ENCODE measurements at regions not wholly inside any gene's neighbourhood (a gene's known extent, or its start where the extent isn't known, plus 50 kb on each side); places are given as distances from the start of the nearest gene placed in this dataset.
"Not testable (repeated sequence)": the region's sequence is repeated elsewhere in the genome, so short reads cannot be mapped to it uniquely, and the experiment has no call there.

DNA sequence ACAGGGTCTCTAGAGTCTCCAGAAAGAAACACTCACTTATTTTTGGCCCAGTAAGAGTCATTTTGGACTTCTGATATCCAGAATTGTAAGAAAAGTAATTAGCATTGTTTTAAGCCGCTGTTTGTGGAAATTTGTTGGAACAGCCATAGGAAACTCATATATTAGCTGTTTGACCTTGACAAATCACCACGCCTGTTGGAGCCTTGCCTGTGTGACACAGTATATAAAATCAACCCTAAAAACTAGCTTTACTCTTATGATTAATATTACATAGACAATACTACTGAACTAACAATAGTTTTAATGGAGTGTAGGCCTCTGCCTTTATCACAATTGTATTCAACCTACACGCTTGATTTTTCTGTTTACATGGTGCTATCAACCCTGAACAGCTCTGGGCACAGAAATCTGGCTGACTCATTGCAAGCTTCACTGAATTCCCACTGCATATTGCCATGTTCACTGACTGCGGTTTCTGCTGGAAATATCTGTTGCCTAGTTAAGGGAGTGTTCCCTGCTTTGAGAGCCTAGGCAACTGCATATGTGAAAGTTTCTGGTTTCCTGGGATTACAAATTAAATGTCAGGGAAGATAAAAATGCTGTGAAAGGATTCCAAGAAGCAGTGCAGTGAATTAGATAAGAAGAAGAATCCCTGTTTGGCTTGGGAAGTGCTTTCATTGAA lies 419.5 kb upstream of the DEPDC1 start:
- H3K27ac ChIP-seq (ENCODE audit: low read depth in 2 of 2, low read length in 1 of 2), result no peak overlapping the region
- H3K27me3 ChIP-seq (ENCODE audit: control insufficient read depth in 1 of 2, insufficient read depth in 2 of 2, low read length in 2 of 2), result no peaks in the 10 kb centered on the region
- peaks cover 0 to 3% of the 10 kb centered on the region in 2 donors for H3K4me1 ChIP-seq (ENCODE audit: control insufficient read depth in 2 of 2, insufficient read depth in 2 of 2, low read length in 1 of 2)
- H3K36me3 ChIP-seq (ENCODE audit: control insufficient read depth in 2 of 2, insufficient read depth in 2 of 2, low read length in 1 of 2), result no peaks in the 10 kb centered on the region
- no peaks in the 10 kb centered on the region for H3K9me3 ChIP-seq (ENCODE audit: control insufficient read depth in 2 of 2, insufficient read depth in 1 of 2, low read depth in 1 of 2, low read length in 1 of 2)
- no peak overlapping the region for H3K4me3 ChIP-seq (ENCODE audit: low read depth in 1 of 2, low read length in 2 of 2)
- WGBS, 2 donors, result 26 to 28% methylated on average over 4 of the region's 4 CpGs

DNA sequence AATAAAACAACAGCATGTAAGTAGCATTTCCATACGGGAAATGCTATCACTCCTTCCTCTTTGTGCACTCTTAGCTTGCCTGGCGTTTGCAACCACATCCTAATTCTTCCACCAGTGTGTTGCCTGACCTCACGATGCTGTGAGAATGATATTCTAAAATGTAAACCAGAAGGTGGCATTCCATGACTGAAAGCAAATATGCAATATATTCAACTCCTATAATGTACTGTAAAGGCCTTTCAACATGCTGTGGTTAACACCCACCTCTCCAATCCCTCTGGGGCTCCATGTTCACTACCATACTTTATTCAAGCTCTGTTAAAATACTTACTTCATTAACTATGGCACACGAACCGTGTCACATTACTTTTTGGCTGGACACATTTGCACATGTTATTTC lies 420.6 kb upstream of the DEPDC1 start:
- Histone ChIP-seq H3K9me3 (ENCODE audit: control insufficient read depth in 2 of 2, insufficient read depth in 1 of 2, low read depth in 1 of 2, low read length in 1 of 2) (no peaks in the 10 kb centered on the region), H3K27ac (ENCODE audit: low read depth in 2 of 2, low read length in 1 of 2) (no peak overlapping the region), H3K27me3 (ENCODE audit: control insufficient read depth in 1 of 2, insufficient read depth in 2 of 2, low read length in 2 of 2) (no peaks in the 10 kb centered on the region), H3K4me1 (ENCODE audit: control insufficient read depth in 2 of 2, insufficient read depth in 2 of 2, low read length in 1 of 2) (peaks cover 0 to 3% of the 10 kb centered on the region in 2 donors), H3K4me3 (ENCODE audit: low read depth in 1 of 2, low read length in 2 of 2) (no peak overlapping the region), H3K36me3 (ENCODE audit: control insufficient read depth in 2 of 2, insufficient read depth in 2 of 2, low read length in 1 of 2) (no peaks in the 10 kb centered on the region)
- 49 to 50% methylated on average over 5 of the region's 5 CpGs for WGBS, 2 donors

DNA sequence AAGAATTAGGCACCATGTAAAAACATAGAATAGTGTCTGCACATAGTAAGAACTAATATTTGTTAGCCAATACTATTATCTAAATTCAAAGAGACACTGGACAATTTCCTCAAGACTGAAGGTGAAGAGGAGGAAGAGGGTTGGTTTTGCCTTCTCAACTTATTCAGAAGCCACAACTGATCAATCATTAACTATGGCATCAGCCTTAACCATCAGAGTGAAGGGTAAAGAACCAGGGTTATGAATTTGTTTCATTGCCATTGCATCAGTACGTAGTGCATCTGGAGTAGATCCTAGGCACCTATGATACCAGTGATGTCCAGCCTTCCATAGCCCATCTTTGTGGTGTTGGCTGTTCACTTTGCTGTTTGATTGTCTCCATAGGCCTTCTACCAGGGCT lies 421.7 kb upstream of the DEPDC1 start:
- Histone ChIP-seq H3K9me3 (ENCODE audit: control insufficient read depth in 2 of 2, insufficient read depth in 1 of 2, low read depth in 1 of 2, low read length in 1 of 2) (no peaks in the 10 kb centered on the region), H3K4me3 (ENCODE audit: low read depth in 1 of 2, low read length in 2 of 2) (no peak overlapping the region), H3K36me3 (ENCODE audit: control insufficient read depth in 2 of 2, insufficient read depth in 2 of 2, low read length in 1 of 2) (no peaks in the 10 kb centered on the region), H3K27me3 (ENCODE audit: control insufficient read depth in 1 of 2, insufficient read depth in 2 of 2, low read length in 2 of 2) (no peaks in the 10 kb centered on the region), H3K27ac (ENCODE audit: low read depth in 2 of 2, low read length in 1 of 2) (no peak overlapping the region), H3K4me1 (ENCODE audit: control insufficient read depth in 2 of 2, insufficient read depth in 2 of 2, low read length in 1 of 2) (peaks cover 0 to 3% of the 10 kb centered on the region in 2 donors)
- 90 to 100% methylated on average over 1 of the region's 1 CpG for WGBS, 2 donors

DNA sequence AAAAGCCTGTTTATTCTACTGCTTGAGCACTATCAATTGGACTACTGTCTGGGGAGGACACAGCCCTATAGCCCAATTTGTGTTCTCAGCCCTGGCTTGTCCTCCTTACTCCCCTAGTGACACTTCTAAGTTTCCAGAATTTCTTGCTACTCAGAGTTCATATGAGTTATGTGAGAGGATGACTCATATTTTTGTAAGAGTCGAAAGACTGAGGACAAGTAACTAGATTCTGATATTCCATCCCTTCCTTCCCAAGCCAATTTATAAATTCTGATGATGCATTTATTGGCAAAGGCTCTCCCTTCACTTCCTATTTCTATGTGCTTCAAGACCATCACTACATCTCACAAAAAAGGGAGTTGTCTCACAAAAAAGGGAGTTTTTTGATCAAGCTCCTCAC lies 422.2 kb upstream of the DEPDC1 start:
- Histone ChIP-seq H3K4me3 (ENCODE audit: low read depth in 1 of 2, low read length in 2 of 2) (no peak overlapping the region), H3K36me3 (ENCODE audit: control insufficient read depth in 2 of 2, insufficient read depth in 2 of 2, low read length in 1 of 2) (no peaks in the 10 kb centered on the region), H3K27me3 (ENCODE audit: control insufficient read depth in 1 of 2, insufficient read depth in 2 of 2, low read length in 2 of 2) (no peaks in the 10 kb centered on the region), H3K9me3 (ENCODE audit: control insufficient read depth in 2 of 2, insufficient read depth in 1 of 2, low read depth in 1 of 2, low read length in 1 of 2) (no peaks in the 10 kb centered on the region), H3K4me1 (ENCODE audit: control insufficient read depth in 2 of 2, insufficient read depth in 2 of 2, low read length in 1 of 2) (peaks cover 0 to 3% of the 10 kb centered on the region in 2 donors), H3K27ac (ENCODE audit: low read depth in 2 of 2, low read length in 1 of 2) (no peak overlapping the region)
- WGBS, 2 donors, result 43 to 56% methylated on average over 1 of the region's 1 CpG

DNA sequence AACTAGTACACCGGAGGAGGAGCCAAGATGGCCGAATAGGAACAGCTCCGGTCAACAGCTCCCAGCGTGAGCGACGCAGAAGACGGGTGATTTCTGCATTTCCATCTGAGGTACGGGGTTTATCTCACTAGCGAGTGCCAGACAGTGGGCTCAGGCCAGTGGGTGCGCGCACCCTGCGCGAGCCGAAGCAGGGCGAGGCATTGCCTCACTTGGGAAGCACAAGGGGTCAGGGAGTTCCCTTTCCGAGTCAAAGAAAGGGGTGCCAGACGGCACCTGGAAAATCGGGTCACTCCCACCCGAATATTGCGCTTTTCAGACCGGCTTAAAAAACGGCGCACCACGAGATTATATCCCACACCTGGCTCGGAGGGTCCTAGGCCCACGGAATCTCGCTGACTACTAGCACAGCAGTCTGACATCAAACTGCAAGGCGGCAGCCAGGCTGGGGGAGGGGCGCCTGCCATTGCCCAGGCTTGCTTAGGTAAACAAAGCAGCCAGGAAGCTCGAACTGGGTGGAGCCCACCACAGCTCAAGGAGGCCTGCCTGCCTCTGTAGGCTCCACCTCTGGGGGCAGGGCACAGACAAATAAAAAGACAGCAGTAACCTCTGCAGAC lies 426.7 kb upstream of the DEPDC1 start:
- 91 to 92% methylated on average over 29 to 30 of the region's 30 CpGs for WGBS, 2 donors

DNA sequence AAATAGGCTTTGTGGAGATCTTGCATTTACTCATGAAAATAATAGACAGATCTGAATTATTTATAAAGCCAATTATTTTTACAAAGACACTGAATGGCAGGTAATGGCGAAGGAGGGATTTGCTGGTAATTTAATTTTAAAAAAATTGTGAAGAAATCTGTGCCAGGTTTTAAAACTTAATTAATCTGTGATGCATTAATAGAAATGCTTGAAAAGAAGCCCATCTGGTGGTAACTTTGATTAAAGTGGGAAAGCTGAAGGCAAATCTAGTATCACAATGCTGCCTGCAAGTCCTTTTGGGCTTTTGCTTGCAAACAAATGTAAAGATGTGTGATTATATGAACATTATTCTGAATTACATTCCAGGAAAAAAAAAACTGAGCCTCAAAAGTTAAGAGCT lies 433.2 kb upstream of the DEPDC1 start:
- 81 to 86% methylated on average over 1 of the region's 1 CpG for WGBS, 2 donors

More for the DNA sequence above, 426.7 kb upstream of the DEPDC1 start:
- not testable (repeated sequence) for H3K27me3 ChIP-seq (ENCODE audit: control insufficient read depth in 1 of 2, insufficient read depth in 2 of 2, low read length in 2 of 2); H3K36me3 ChIP-seq (ENCODE audit: control insufficient read depth in 2 of 2, insufficient read depth in 2 of 2, low read length in 1 of 2); H3K4me1 ChIP-seq (ENCODE audit: control insufficient read depth in 2 of 2, insufficient read depth in 2 of 2, low read length in 1 of 2); H3K9me3 ChIP-seq (ENCODE audit: control insufficient read depth in 2 of 2, insufficient read depth in 1 of 2, low read depth in 1 of 2, low read length in 1 of 2); H3K27ac ChIP-seq (ENCODE audit: low read depth in 2 of 2, low read length in 1 of 2); H3K4me3 ChIP-seq (ENCODE audit: low read depth in 1 of 2, low read length in 2 of 2)

DNA sequence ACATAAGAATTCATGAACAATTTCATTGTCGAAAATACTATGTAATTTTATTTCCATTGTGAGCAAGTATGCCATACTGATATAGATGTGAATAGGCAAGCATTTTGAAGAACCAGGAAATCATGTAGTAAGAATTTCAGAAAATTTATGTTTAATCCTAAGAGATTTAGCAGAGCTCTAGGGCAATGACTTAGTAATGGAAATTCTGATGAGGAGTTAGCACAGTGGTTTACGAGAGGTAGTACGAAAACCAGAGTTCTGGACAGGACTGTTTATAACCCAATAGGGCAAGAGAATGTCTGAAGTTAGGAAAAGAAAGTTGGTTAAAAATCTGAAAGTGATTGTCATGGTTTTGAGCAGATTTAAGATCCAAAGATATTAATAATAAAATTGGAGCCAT lies 439.6 kb upstream of the DEPDC1 start:
- WGBS, 2 donors, result 80 to 88% methylated on average over 3 of the region's 3 CpGs
- Histone ChIP-seq H3K27me3 (ENCODE audit: control insufficient read depth in 1 of 2, insufficient read depth in 2 of 2, low read length in 2 of 2) (no peaks in the 10 kb centered on the region), H3K36me3 (ENCODE audit: control insufficient read depth in 2 of 2, insufficient read depth in 2 of 2, low read length in 1 of 2) (no peaks in the 10 kb centered on the region), H3K4me1 (ENCODE audit: control insufficient read depth in 2 of 2, insufficient read depth in 2 of 2, low read length in 1 of 2) (no peaks in the 10 kb centered on the region), H3K27ac (ENCODE audit: low read depth in 2 of 2, low read length in 1 of 2) (no peak overlapping the region), H3K4me3 (ENCODE audit: low read depth in 1 of 2, low read length in 2 of 2) (no peak overlapping the region), H3K9me3 (ENCODE audit: control insufficient read depth in 2 of 2, insufficient read depth in 1 of 2, low read depth in 1 of 2, low read length in 1 of 2) (no peaks in the 10 kb centered on the region)

More for the DNA sequence above, 433.2 kb upstream of the DEPDC1 start:
- Histone ChIP-seq H3K4me3 (ENCODE audit: low read depth in 1 of 2, low read length in 2 of 2) (no peak overlapping the region), H3K27ac (ENCODE audit: low read depth in 2 of 2, low read length in 1 of 2) (no peak overlapping the region), H3K4me1 (ENCODE audit: control insufficient read depth in 2 of 2, insufficient read depth in 2 of 2, low read length in 1 of 2) (no peaks in the 10 kb centered on the region), H3K27me3 (ENCODE audit: control insufficient read depth in 1 of 2, insufficient read depth in 2 of 2, low read length in 2 of 2) (no peaks in the 10 kb centered on the region), H3K36me3 (ENCODE audit: control insufficient read depth in 2 of 2, insufficient read depth in 2 of 2, low read length in 1 of 2) (no peaks in the 10 kb centered on the region), H3K9me3 (ENCODE audit: control insufficient read depth in 2 of 2, insufficient read depth in 1 of 2, low read depth in 1 of 2, low read length in 1 of 2) (no peaks in the 10 kb centered on the region)

DNA sequence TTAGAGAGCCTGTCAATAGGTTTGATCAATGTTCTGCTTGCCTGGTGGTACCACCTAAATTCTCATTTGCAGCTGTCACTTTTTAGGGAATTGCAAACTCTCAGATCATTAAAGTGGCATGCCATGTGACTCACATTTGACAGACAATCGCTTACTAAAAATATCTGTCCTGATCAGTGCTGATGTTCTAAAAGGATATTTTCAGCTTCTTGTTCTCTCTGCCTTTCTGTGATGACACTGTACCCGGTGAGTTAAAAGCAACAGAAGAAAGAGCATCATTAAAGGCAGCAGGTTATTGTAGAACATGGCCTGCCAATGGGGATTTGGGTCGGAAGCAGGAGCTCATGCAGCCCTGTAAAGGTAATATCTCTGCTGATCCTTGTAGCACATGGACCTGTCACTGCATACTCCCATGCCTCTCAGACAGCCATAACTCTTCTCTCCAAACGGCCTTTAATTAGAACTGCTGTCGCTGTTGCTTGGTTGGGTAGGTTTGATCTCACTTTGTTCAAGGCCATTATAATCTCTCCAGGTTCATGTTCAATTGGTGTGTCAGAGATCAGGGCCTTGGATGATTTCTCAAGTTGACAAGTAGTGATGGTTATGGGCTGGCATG lies 441.3 kb upstream of the DEPDC1 start:
- Histone ChIP-seq H3K4me3 (ENCODE audit: low read depth in 1 of 2, low read length in 2 of 2) (no peak overlapping the region), H3K9me3 (ENCODE audit: control insufficient read depth in 2 of 2, insufficient read depth in 1 of 2, low read depth in 1 of 2, low read length in 1 of 2) (no peaks in the 10 kb centered on the region), H3K36me3 (ENCODE audit: control insufficient read depth in 2 of 2, insufficient read depth in 2 of 2, low read length in 1 of 2) (no peaks in the 10 kb centered on the region), H3K4me1 (ENCODE audit: control insufficient read depth in 2 of 2, insufficient read depth in 2 of 2, low read length in 1 of 2) (no peaks in the 10 kb centered on the region), H3K27ac (ENCODE audit: low read depth in 2 of 2, low read length in 1 of 2) (no peak overlapping the region), H3K27me3 (ENCODE audit: control insufficient read depth in 1 of 2, insufficient read depth in 2 of 2, low read length in 2 of 2) (no peaks in the 10 kb centered on the region)
- 86% methylated on average over 5 of the region's 5 CpGs for WGBS, 2 donors

DNA sequence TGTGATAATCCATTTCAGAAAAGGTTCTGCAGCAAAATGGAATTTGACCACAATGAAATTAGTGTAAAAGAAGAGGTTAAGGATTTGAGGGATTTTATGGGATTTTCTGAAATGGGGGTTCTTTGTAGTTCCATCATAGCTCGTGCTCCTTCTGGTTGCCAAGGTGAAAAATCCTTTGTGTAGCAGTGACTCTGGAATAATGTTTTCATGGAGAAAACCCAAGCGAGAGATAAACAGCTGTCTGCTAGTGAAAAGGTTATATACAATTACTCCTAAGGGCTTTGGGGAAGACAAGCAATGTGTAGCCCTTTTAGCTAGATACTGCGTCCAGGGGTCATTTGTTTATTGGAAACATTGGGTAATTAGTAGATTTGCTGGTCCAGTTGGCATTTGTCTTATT lies 453.2 kb upstream of the DEPDC1 start:
- Histone ChIP-seq H3K27me3 (ENCODE audit: control insufficient read depth in 1 of 2, insufficient read depth in 2 of 2, low read length in 2 of 2) (no peaks in the 10 kb centered on the region), H3K9me3 (ENCODE audit: control insufficient read depth in 2 of 2, insufficient read depth in 1 of 2, low read depth in 1 of 2, low read length in 1 of 2) (no peaks in the 10 kb centered on the region), H3K4me3 (ENCODE audit: low read depth in 1 of 2, low read length in 2 of 2) (no peak overlapping the region), H3K27ac (ENCODE audit: low read depth in 2 of 2, low read length in 1 of 2) (no peak overlapping the region), H3K4me1 (ENCODE audit: control insufficient read depth in 2 of 2, insufficient read depth in 2 of 2, low read length in 1 of 2) (no peaks in the 10 kb centered on the region), H3K36me3 (ENCODE audit: control insufficient read depth in 2 of 2, insufficient read depth in 2 of 2, low read length in 1 of 2) (no peaks in the 10 kb centered on the region)
- 68 to 69% methylated on average over 3 of the region's 3 CpGs for WGBS, 2 donors

DNA sequence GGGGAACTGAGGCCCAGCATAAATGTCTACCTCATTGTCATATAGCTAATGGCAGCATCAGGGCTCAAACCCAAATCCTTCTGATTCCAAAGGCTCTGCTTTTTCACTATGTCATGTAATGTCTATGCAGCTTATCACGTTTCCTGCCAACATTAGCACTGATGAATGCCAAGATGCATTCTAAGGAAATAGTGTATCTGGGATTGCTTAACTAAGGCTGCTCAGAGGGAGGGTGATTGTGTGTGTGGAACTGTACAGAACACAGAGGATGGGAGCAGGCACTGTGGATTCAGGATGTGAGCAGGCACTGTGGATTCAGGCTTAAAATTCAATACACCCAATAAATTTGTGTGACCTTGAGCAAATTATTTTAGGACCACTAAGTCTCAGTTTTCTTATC lies 456.4 kb upstream of the DEPDC1 start:
- H3K9me3 ChIP-seq (ENCODE audit: control insufficient read depth in 2 of 2, insufficient read depth in 1 of 2, low read depth in 1 of 2, low read length in 1 of 2), result no peaks in the 10 kb centered on the region
- H3K27ac ChIP-seq (ENCODE audit: low read depth in 2 of 2, low read length in 1 of 2), result no peak overlapping the region
- H3K36me3 ChIP-seq (ENCODE audit: control insufficient read depth in 2 of 2, insufficient read depth in 2 of 2, low read length in 1 of 2), result no peaks in the 10 kb centered on the region
- H3K4me1 ChIP-seq (ENCODE audit: control insufficient read depth in 2 of 2, insufficient read depth in 2 of 2, low read length in 1 of 2), result no peaks in the 10 kb centered on the region
- no peak overlapping the region for H3K4me3 ChIP-seq (ENCODE audit: low read depth in 1 of 2, low read length in 2 of 2)
- WGBS, 2 donors, result 18 to 29% methylated on average over 1 of the region's 1 CpG
- H3K27me3 ChIP-seq (ENCODE audit: control insufficient read depth in 1 of 2, insufficient read depth in 2 of 2, low read length in 2 of 2), result no peaks in the 10 kb centered on the region
